HG03457 (cell line): ENCODE measurements at regions not wholly inside any gene's neighbourhood (a gene's known extent, or its start where the extent isn't known, plus 50 kb on each side); places are given as distances from the start of the nearest gene placed in this dataset.
A peak's percentile ranks its signal among the peaks of the same experiment; 100 is the strongest.
"Not testable (repeated sequence)": the region's sequence is repeated elsewhere in the genome, so short reads cannot be mapped to it uniquely, and the experiment has no call there.

ENCODE experiments used
- ATAC-seq: cut with Tn5 transposase; IDR thresholded peaks from one replicate; pipeline ENCODE4 v1.9.1; 2021; ENCODE audit warnings: moderate number of reproducible peaks; ENCODE audit not compliant: unreplicated experiment

- ATAC-seq: no peak
Observed at GRCh38 chr5:111983459-111983858, 226.5 kb upstream of the NREP start.

GRCh38 chr5:111977436-111977829 lies 220.4 kb upstream of the NREP start:
- ATAC-seq: no peak

- ATAC-seq: no peak
Observed at GRCh38 chr5:111976705-111977435, 219.9 kb upstream of the NREP start.

GRCh38 chr5:111975133-111975532 lies 218.1 kb upstream of the NREP start:
- ATAC-seq: no peak

- no peak for ATAC-seq
Observed at GRCh38 chr5:111973961-111974360, 217.0 kb upstream of the NREP start.

GRCh38 chr5:111972548-111972947 lies 215.6 kb upstream of the NREP start:
- no peak for ATAC-seq

GRCh38 chr5:111972080-111972479 lies 215.1 kb upstream of the NREP start:
- peak; percentile 64 for ATAC-seq

GRCh38 chr5:111968459-111968858 lies 211.5 kb upstream of the NREP start:
- no peak for ATAC-seq

GRCh38 chr5:111967463-111967862 lies 210.5 kb upstream of the NREP start:
- no peak for ATAC-seq

GRCh38 chr5:111966290-111966689 lies 209.3 kb upstream of the NREP start:
- no peak for ATAC-seq

- no peak for ATAC-seq
Observed at GRCh38 chr5:111963555-111963954, 206.6 kb upstream of the NREP start.

- no peak for ATAC-seq
Observed at GRCh38 chr5:111962906-111963305, 205.9 kb upstream of the NREP start.

GRCh38 chr5:111961862-111962261 lies 204.9 kb upstream of the NREP start:
- ATAC-seq: no peak

GRCh38 chr5:111960476-111961215 lies 203.7 kb upstream of the NREP start:
- no peak for ATAC-seq

- ATAC-seq: no peak
Observed at GRCh38 chr5:111958851-111959250, 201.9 kb upstream of the NREP start.

- ATAC-seq: not testable (repeated sequence)
Observed at GRCh38 chr5:111956765-111957164, 199.8 kb upstream of the NREP start.

- no peak for ATAC-seq
Observed at GRCh38 chr5:111954516-111955395, 197.8 kb upstream of the NREP start.

- ATAC-seq: no peak
Observed at GRCh38 chr5:111953351-111954127, 196.5 kb upstream of the NREP start.

GRCh38 chr5:111952555-111952954 lies 195.6 kb upstream of the NREP start:
- no peak for ATAC-seq

GRCh38 chr5:111950660-111951059 lies 193.7 kb upstream of the NREP start:
- no peak for ATAC-seq
